Transverse colon (tissue), 4 donors: ENCODE measurements at regions not wholly inside any gene's neighbourhood (a gene's known extent, or its start where the extent isn't known, plus 50 kb on each side); places are given as distances from the start of the nearest gene placed in this dataset.

ENCODE experiments used
- CTCF ChIP-seq, 5 experiments: fragments of 200-600 bp in 3 of 5; fragments of 450-650 bp in 2 of 5; sonication (generic) in 3 of 5; IDR thresholded peaks; 1 replicate in 2 of 5; 2 replicates in 3 of 5; pipeline ENCODE4 v1.5.1; 2016 to 2017; ENCODE audit warnings: antibody characterized with exemption in 5 of 5, inconsistent platforms in 3 of 5, mild to moderate bottlenecking in 2 of 5, moderate library complexity in 1 of 5
- POLR2A ChIP-seq: fragments of 450-650 bp; IDR thresholded peaks from one replicate; pipeline ENCODE4 v1.6.1; 2016; ENCODE audit warnings: antibody characterized with exemption, mild to moderate bottlenecking, moderate library complexity
- POLR2AphosphoS5 ChIP-seq, 3 donors: sonication (generic); formaldehyde crosslinking; IDR thresholded peaks; one replicate each; pipeline ENCODE4 v1.6.1; 2016; ENCODE audit warnings: antibody characterized with exemption in 3 of 3

- no peak for TF ChIP-seq CTCF (IDR thresholded peaks at IDR 0.05)
- TF ChIP-seq POLR2A, result no peak
- TF ChIP-seq POLR2AphosphoS5 (IDR thresholded peaks at IDR 0.05), result no peak
Measured at GRCh38 chr7:46033592-46033991, 112.5 kb upstream of the IGFBP3 start.
